Glutamatergic neuron (in vitro differentiated cells): ENCODE measurements at regions not wholly inside any gene's neighbourhood (a gene's known extent, or its start where the extent isn't known, plus 50 kb on each side); places are given as distances from the start of the nearest gene placed in this dataset.

Experiments used
- DNase-seq: peaks from one replicate; pipeline ENCODE4 v3.0.0; 2022
- H3K27ac Mint-ChIP-seq: one replicate; pipeline ENCODE4 v1.8.0; 2020; ENCODE audit warnings: mild to moderate bottlenecking, mixed read lengths, inconsistent platforms; ENCODE audit not compliant: unreplicated experiment
- H3K27me3 Mint-ChIP-seq: one replicate; pipeline ENCODE4 v1.8.0; 2020; ENCODE audit warnings: mild to moderate bottlenecking, moderate library complexity, mixed read lengths, inconsistent platforms; ENCODE audit not compliant: unreplicated experiment
- H3K36me3 Mint-ChIP-seq: one replicate; pipeline ENCODE4 v1.8.0; 2020; ENCODE audit warnings: mild to moderate bottlenecking, mixed read lengths, inconsistent platforms; ENCODE audit not compliant: unreplicated experiment
- H3K4me1 Mint-ChIP-seq: one replicate; pipeline ENCODE4 v1.8.0; 2020; ENCODE audit warnings: mild to moderate bottlenecking, low read depth, mixed read lengths, inconsistent platforms; ENCODE audit not compliant: unreplicated experiment
- H3K4me3 Mint-ChIP-seq: one replicate; pipeline ENCODE4 v1.8.0; 2020; ENCODE audit warnings: mild to moderate bottlenecking, mixed read lengths, inconsistent platforms; ENCODE audit not compliant: unreplicated experiment
- H3K9me3 Mint-ChIP-seq: one replicate; pipeline ENCODE4 v1.8.0; 2020; ENCODE audit warnings: mild to moderate bottlenecking, moderate library complexity, mixed read lengths, inconsistent platforms; ENCODE audit not compliant: unreplicated experiment
- TF ChIP-seq, protein P1 (sequence below): fragments of 200-600 bp; sonication (generic); IDR thresholded peaks from one replicate; pipeline ENCODE4 v1.5.0; 2021; ENCODE audit not compliant: partially characterized antibody, unreplicated experiment

DNA sequence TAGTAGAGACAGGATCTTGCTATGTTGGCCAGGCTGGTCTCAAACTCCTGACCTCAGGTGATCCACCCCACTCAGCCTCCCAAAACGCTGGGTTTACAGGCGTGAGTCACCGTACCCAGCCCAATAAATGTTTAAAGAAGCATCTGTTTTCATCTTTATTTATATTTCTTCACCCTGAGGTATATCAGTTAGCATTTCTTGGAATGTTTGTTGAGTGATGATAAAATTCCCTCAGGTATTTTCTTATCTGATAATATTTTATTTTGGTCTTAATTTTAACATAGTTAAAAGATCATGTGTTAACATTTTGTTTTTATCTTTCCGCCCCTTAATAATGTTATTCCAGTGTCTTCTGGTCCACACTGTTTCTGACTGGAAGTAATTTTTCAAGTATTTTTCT is 839.6 kb upstream of the CDH10 start:
- Mint-ChIP-seq H3K36me3 (no peaks in the 10 kb centered on the region), H3K27ac (no peak overlapping the region), H3K9me3 (no peaks in the 10 kb centered on the region), H3K27me3 (peaks cover 5% of the 10 kb centered on the region), H3K4me3 (no peak overlapping the region), H3K4me1 (no peaks in the 10 kb centered on the region)
- TF ChIP-seq, protein P1, sequence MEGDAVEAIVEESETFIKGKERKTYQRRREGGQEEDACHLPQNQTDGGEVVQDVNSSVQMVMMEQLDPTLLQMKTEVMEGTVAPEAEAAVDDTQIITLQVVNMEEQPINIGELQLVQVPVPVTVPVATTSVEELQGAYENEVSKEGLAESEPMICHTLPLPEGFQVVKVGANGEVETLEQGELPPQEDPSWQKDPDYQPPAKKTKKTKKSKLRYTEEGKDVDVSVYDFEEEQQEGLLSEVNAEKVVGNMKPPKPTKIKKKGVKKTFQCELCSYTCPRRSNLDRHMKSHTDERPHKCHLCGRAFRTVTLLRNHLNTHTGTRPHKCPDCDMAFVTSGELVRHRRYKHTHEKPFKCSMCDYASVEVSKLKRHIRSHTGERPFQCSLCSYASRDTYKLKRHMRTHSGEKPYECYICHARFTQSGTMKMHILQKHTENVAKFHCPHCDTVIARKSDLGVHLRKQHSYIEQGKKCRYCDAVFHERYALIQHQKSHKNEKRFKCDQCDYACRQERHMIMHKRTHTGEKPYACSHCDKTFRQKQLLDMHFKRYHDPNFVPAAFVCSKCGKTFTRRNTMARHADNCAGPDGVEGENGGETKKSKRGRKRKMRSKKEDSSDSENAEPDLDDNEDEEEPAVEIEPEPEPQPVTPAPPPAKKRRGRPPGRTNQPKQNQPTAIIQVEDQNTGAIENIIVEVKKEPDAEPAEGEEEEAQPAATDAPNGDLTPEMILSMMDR: no peak
- DNase-seq: no peak

- DNase-seq: no peak
- Mint-ChIP-seq H3K4me3 (no peak overlapping the region), H3K27ac (no peak overlapping the region), H3K4me1 (no peaks in the 10 kb centered on the region), H3K9me3 (no peaks in the 10 kb centered on the region), H3K36me3 (no peaks in the 10 kb centered on the region), H3K27me3 (peaks cover 1% of the 10 kb centered on the region)
- TF ChIP-seq, protein P1: no peak
Measured at GRCh38 chr5:25481463-25481862, 836.7 kb upstream of the CDH10 start.

- no peaks in the 10 kb centered on the region for H3K9me3 Mint-ChIP-seq
- no peaks in the 10 kb centered on the region for H3K27me3 Mint-ChIP-seq
- TF ChIP-seq, protein P1: no peak
- H3K36me3 Mint-ChIP-seq: peaks cover 5% of the 10 kb centered on the region
- H3K4me3 Mint-ChIP-seq: no peak overlapping the region
- no peak for DNase-seq
- H3K4me1 Mint-ChIP-seq: peaks cover 5% of the 10 kb centered on the region
- no peak overlapping the region for H3K27ac Mint-ChIP-seq
Measured at GRCh38 chr5:25459082-25459481, 814.3 kb upstream of the CDH10 start.

GRCh38 chr5:25458628-25459027 is 813.9 kb upstream of the CDH10 start:
- no peak for DNase-seq
- Mint-ChIP-seq H3K4me3 (no peak overlapping the region), H3K9me3 (no peaks in the 10 kb centered on the region), H3K27me3 (no peaks in the 10 kb centered on the region), H3K4me1 (peaks cover 5% of the 10 kb centered on the region), H3K27ac (no peak overlapping the region), H3K36me3 (peaks cover 5% of the 10 kb centered on the region)
- TF ChIP-seq, protein P1: no peak

DNA sequence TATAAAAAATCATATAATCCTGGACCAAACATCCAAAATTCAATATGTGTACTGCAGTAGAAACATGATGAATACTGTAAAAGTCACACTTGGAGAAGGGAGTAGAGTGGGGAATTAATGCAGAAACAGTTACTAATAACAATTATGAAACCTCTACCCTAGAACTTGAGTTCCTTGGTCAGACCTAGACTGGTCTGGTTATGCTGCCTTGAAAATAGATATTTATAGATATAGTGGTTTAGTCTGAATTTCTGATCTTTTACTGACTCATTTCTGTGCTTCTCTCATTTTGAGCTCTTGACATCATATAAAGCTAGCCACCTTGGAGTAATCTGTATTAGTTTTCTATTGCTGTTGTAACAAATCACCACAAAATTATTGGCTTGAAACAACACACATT is 808.7 kb upstream of the CDH10 start:
- H3K4me3 Mint-ChIP-seq: no peak overlapping the region
- DNase-seq: no peak
- no peak overlapping the region for H3K27ac Mint-ChIP-seq
- peaks cover 5% of the 10 kb centered on the region for H3K4me1 Mint-ChIP-seq
- no peaks in the 10 kb centered on the region for H3K27me3 Mint-ChIP-seq
- no peaks in the 10 kb centered on the region for H3K36me3 Mint-ChIP-seq
- H3K9me3 Mint-ChIP-seq: no peaks in the 10 kb centered on the region
- TF ChIP-seq, protein P1: no peak
